CD14-positive monocyte (primary cell): ENCODE measurements at regions not wholly inside any gene's neighbourhood (a gene's known extent, or its start where the extent isn't known, plus 50 kb on each side); places are given as distances from the start of the nearest gene placed in this dataset.
A peak's percentile ranks its signal among the peaks of the same experiment; 100 is the strongest.

Experiments
- DNase-seq, 3 donors: peaks; one replicate each; pipeline ENCODE4 v3.0.0-alpha.2; 2011 to 2022
- H2AFZ ChIP-seq: 2 replicates; pipeline ENCODE4 v1.6.0; 2012; ENCODE audit warnings: mild to moderate bottlenecking, low read depth, low read length, inconsistent platforms; ENCODE audit not compliant: insufficient read depth, poor library complexity, severe bottlenecking
- H3K27ac ChIP-seq, 2 donors: 1 replicate in 1 of 2; 2 replicates in 1 of 2; pipeline ENCODE4 v1.5.1; 2012 to 2013; ENCODE audit warnings: low read length in 2 of 2, control low read depth in 1 of 2, inconsistent platforms in 1 of 2, low read depth in 1 of 2, mild to moderate bottlenecking in 1 of 2
- H3K27me3 ChIP-seq, 2 donors: one replicate each; pipeline versions ENCODE4 v1.6.0 to v1.6.1; 2011 to 2013; ENCODE audit warnings: low read length in 2 of 2; ENCODE audit not compliant: control insufficient read depth in 2 of 2, insufficient read depth in 2 of 2
- H3K36me3 ChIP-seq, 2 donors: replicated peaks in 1 of 2; 1 replicate in 1 of 2; 2 replicates in 1 of 2; pipeline versions ENCODE4 v1.5.1 to v1.6.1; 2012 to 2013; ENCODE audit warnings: low read length in 2 of 2, control low read depth in 1 of 2, inconsistent platforms in 1 of 2, mild to moderate bottlenecking in 1 of 2; ENCODE audit not compliant: insufficient read depth in 2 of 2, control insufficient read depth in 1 of 2
- H3K4me1 ChIP-seq, 2 donors: 1 replicate in 1 of 2; 2 replicates in 1 of 2; pipeline versions ENCODE4 v1.5.1 to v1.6.1; 2012 to 2013; ENCODE audit warnings: low read length in 2 of 2, control low read depth in 1 of 2, inconsistent platforms in 1 of 2, mild to moderate bottlenecking in 1 of 2, moderate library complexity in 1 of 2; ENCODE audit not compliant: insufficient read depth in 2 of 2, control insufficient read depth in 1 of 2
- H3K4me2 ChIP-seq: replicated peaks from 2 replicates; pipeline ENCODE3; 2012; ENCODE audit warnings: low read length, moderate library complexity, mild to moderate bottlenecking; ENCODE audit not compliant: poor library complexity, severe bottlenecking; ENCODE audit errors: extremely low read depth
- H3K4me3 ChIP-seq, 3 experiments: fragments of 200-600 bp in 1 of 3; sonication (generic) in 1 of 3; replicated peaks in 1 of 3; 1 replicate in 2 of 3; 2 replicates in 1 of 3; pipeline ENCODE4 v1.5.1; 2011 to 2013; ENCODE audit warnings: low read length in 3 of 3, mild to moderate bottlenecking in 3 of 3, control low read depth in 2 of 3, low read depth in 2 of 3, inconsistent platforms in 1 of 3, moderate library complexity in 1 of 3
- H3K79me2 ChIP-seq: 2 replicates; pipeline ENCODE4 v1.6.0; 2012; ENCODE audit warnings: mild to moderate bottlenecking, control low read depth, inconsistent platforms, low read length, moderate library complexity; ENCODE audit not compliant: insufficient read depth
- H3K9ac ChIP-seq: 2 replicates; pipeline ENCODE4 v1.6.0; 2017; ENCODE audit warnings: low read length, mild to moderate bottlenecking; ENCODE audit not compliant: insufficient read depth, poor library complexity, severe bottlenecking
- H3K9me3 ChIP-seq, 2 donors: replicated peaks in 1 of 2; 1 replicate in 1 of 2; 2 replicates in 1 of 2; pipeline versions ENCODE4 v1.5.1 to v1.6.1; 2012 to 2013; ENCODE audit warnings: low read length in 2 of 2, control low read depth in 1 of 2; ENCODE audit not compliant: control insufficient read depth in 1 of 2, insufficient read depth in 1 of 2
- H4K20me1 ChIP-seq: 2 replicates; pipeline ENCODE4 v1.6.0; 2012; ENCODE audit warnings: mild to moderate bottlenecking, low read length, control low read depth, moderate library complexity; ENCODE audit not compliant: insufficient read depth
- H3K27ac Mint-ChIP-seq, 7 donors: one replicate each; pipeline ENCODE4 v1.8.0; 2020; ENCODE audit warnings: mild to moderate bottlenecking in 7 of 7, mixed read lengths in 7 of 7, moderate library complexity in 6 of 7, inconsistent platforms in 2 of 7
- H3K27me3 Mint-ChIP-seq, 3 donors: one replicate each; pipeline ENCODE4 v1.8.0; 2021 to 2022; ENCODE audit warnings: low read depth in 3 of 3, mild to moderate bottlenecking in 3 of 3, mixed read lengths in 3 of 3, moderate library complexity in 3 of 3, inconsistent platforms in 1 of 3
- H3K36me3 Mint-ChIP-seq, 2 donors: one replicate each; pipeline ENCODE4 v1.8.0; 2020; ENCODE audit warnings: mixed read lengths in 2 of 2, inconsistent platforms in 1 of 2, mild to moderate bottlenecking in 1 of 2
- H3K4me1 Mint-ChIP-seq: one replicate; pipeline ENCODE4 v1.8.0; 2020; ENCODE audit warnings: mild to moderate bottlenecking, mixed read lengths
- H3K4me3 Mint-ChIP-seq, 2 donors: one replicate each; pipeline ENCODE4 v1.8.0; 2020; ENCODE audit warnings: mild to moderate bottlenecking in 2 of 2, mixed read lengths in 2 of 2, moderate library complexity in 1 of 2
- H3K9me3 Mint-ChIP-seq, 7 donors: one replicate each; pipeline ENCODE4 v1.8.0; 2020 to 2022; ENCODE audit warnings: mixed read lengths in 7 of 7, mild to moderate bottlenecking in 6 of 7, moderate library complexity in 6 of 7, inconsistent platforms in 2 of 7
- CTCF ChIP-seq: fragments of 200-600 bp; IDR thresholded peaks from one replicate; pipeline ENCODE4 v1.8.0; 2022; ENCODE audit warnings: antibody characterized with exemption, mild to moderate bottlenecking
- WGBS: methylation state at CpG from one replicate; pipeline ENCODE4 v1.1.5; 2013; ENCODE audit warnings: missing lambda C conversion rate; ENCODE audit not compliant: insufficient coverage; 5-methylcytosine and 5-hydroxymethylcytosine counted together
- intact Hi-C, 2 donors: fragments of 100-400 bp; cut with micrococcal nuclease; formaldehyde crosslinking; loops; one replicate each; pipeline versions ENCODE4 v1.15.0 to v1.15.1; 2023

- peaks cover 8% of the 10 kb centered on the region for H3K4me1 Mint-ChIP-seq
- H3K4me2 ChIP-seq: no peak overlapping the region
- intact Hi-C loops: no loop called here
- H3K27me3 Mint-ChIP-seq: peaks cover 3 to 12% (median 4%) of the 10 kb centered on the region in 3 donors
- H3K9me3 ChIP-seq: peaks cover 0 to 13% of the 10 kb centered on the region in 2 donors
- no peak overlapping the region for H3K27ac Mint-ChIP-seq
- no peak overlapping the region for H2AFZ ChIP-seq
- peaks cover 3 to 7% of the 10 kb centered on the region in 2 donors for H3K4me1 ChIP-seq
- H3K4me3 Mint-ChIP-seq: no peak overlapping the region
- peaks cover 2 to 3% of the 10 kb centered on the region in 2 donors for H3K36me3 Mint-ChIP-seq
- no peak overlapping the region for H3K27ac ChIP-seq
- 96% methylated on average over 4 of the region's 6 CpGs for WGBS
- no peaks in the 10 kb centered on the region for H3K79me2 ChIP-seq
- no peaks in the 10 kb centered on the region for H4K20me1 ChIP-seq
- no peak for TF ChIP-seq CTCF
- peaks cover 4 to 12% (median 8%) of the 10 kb centered on the region in 7 donors for H3K9me3 Mint-ChIP-seq
- H3K9ac ChIP-seq: no peak overlapping the region
- H3K4me3 ChIP-seq: no peak overlapping the region
- no peaks in the 10 kb centered on the region for H3K36me3 ChIP-seq
- no peak for DNase-seq
- H3K27me3 ChIP-seq: no peaks in the 10 kb centered on the region
Observed at GRCh38 chr3:14317057-14317553, 85.3 kb upstream of the SLC6A6 start.

- Histone ChIP-seq H3K79me2 (no peaks in the 10 kb centered on the region), H2AFZ (no peak overlapping the region), H3K27ac (no peak overlapping the region)
Observed at GRCh38 chr3:14318646-14319045, 83.8 kb upstream of the SLC6A6 start.

More at GRCh38 chr3:14318646-14319045, 83.8 kb upstream of the SLC6A6 start:
- no peak overlapping the region for H3K4me2 ChIP-seq
- no peaks in the 10 kb centered on the region for H3K36me3 ChIP-seq
- H3K9ac ChIP-seq: no peak overlapping the region
- H3K4me3 ChIP-seq: no peak overlapping the region
- peaks cover 0 to 13% of the 10 kb centered on the region in 2 donors for H3K9me3 ChIP-seq
- Mint-ChIP-seq H3K4me1 (peaks cover 8% of the 10 kb centered on the region), H3K9me3 (peaks cover 4 to 14% (median 8%) of the 10 kb centered on the region in 7 donors), H3K36me3 (peaks cover 2 to 3% of the 10 kb centered on the region in 2 donors), H3K27me3 (peaks cover 3 to 5% (median 5%) of the 10 kb centered on the region in 3 donors), H3K4me3 (no peak overlapping the region), H3K27ac (peak overlapping the region in 2 of 7 donors; percentile 14 to 63)
- DNase-seq: peak in 1 of 3 donors; percentile 51
- TF ChIP-seq CTCF: no peak
- peaks cover 3 to 7% of the 10 kb centered on the region in 2 donors for H3K4me1 ChIP-seq
- no peaks in the 10 kb centered on the region for H4K20me1 ChIP-seq
- intact Hi-C loops: no loop called here
- WGBS: 77% methylated on average over 1 of the region's 3 CpGs
- H3K27me3 ChIP-seq: no peaks in the 10 kb centered on the region
